ENCODE measurements at regions not wholly inside any gene's neighbourhood (a gene's known extent, or its start where the extent isn't known, plus 50 kb on each side); places are given as distances from the start of the nearest gene placed in this dataset.

GRCh38 chr5:135708481-135709207, 125.8 kb upstream of the SLC25A48 start:
- no peak overlapping the region for H3K4me3 ChIP-seq (ENCODE audit: low read depth, low read length)
- no peak for DNase-seq (ENCODE audit: low read depth)
- no peak for TF ChIP-seq CTCF (IDR thresholded peaks at IDR 0.05; ENCODE audit: insufficient read depth, low read length)

GRCh38 chr5:135707302-135707701, 127.2 kb upstream of the SLC25A48 start:
- TF ChIP-seq CTCF (IDR thresholded peaks at IDR 0.05; ENCODE audit: insufficient read depth, low read length): no peak
- H3K4me3 ChIP-seq (ENCODE audit: low read depth, low read length): no peak overlapping the region
- no peak for DNase-seq (ENCODE audit: low read depth)

GRCh38 chr5:135706893-135707292, 127.6 kb upstream of the SLC25A48 start:
- DNase-seq (ENCODE audit: low read depth): no peak
- no peak overlapping the region for H3K4me3 ChIP-seq (ENCODE audit: low read depth, low read length)
- TF ChIP-seq CTCF (IDR thresholded peaks at IDR 0.05; ENCODE audit: insufficient read depth, low read length): no peak

- H3K4me3 ChIP-seq (ENCODE audit: low read depth, low read length): no peak overlapping the region
- no peak for DNase-seq (ENCODE audit: low read depth)
- no peak for TF ChIP-seq CTCF (IDR thresholded peaks at IDR 0.05; ENCODE audit: insufficient read depth, low read length)
These were observed 127.7 kb upstream of the CXCL14 start for GRCh38 chr5:135706474-135706873.

- no peak for TF ChIP-seq CTCF (IDR thresholded peaks at IDR 0.05; ENCODE audit: insufficient read depth, low read length)
- DNase-seq (ENCODE audit: low read depth): no peak
- no peak overlapping the region for H3K4me3 ChIP-seq (ENCODE audit: low read depth, low read length)
These were observed 127.2 kb upstream of the CXCL14 start for GRCh38 chr5:135705941-135706466.

- TF ChIP-seq CTCF (IDR thresholded peaks at IDR 0.05; ENCODE audit: insufficient read depth, low read length): no peak
- peak; percentile 19 for DNase-seq (ENCODE audit: low read depth)
- H3K4me3 ChIP-seq (ENCODE audit: low read depth, low read length): no peak overlapping the region
These were observed 126.4 kb upstream of the CXCL14 start for GRCh38 chr5:135705141-135705631.
